ENCODE measurements at regions not wholly inside any gene's neighbourhood (a gene's known extent, or its start where the extent isn't known, plus 50 kb on each side); places are given as distances from the start of the nearest gene placed in this dataset.

DNA sequence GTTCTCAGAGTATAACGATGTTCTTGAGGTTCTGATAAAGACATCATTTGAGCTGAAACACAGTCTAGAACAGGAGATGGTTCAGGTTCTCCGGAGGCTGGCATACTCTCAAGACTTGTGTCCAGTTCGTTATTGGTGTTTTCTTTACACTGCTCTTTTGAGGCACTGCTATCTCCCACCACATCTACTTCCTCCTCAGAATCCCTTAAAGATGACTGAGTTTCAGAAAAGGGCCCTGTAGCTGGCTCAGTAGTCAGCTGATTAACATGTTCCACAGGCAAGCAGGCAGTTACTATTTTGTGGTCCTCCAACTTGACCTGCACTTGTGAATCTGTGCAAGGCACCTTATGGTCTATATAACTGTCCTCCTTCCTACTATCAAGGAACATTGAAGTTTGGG is 50.2 kb downstream of the ZZZ3 start:
- TF ChIP-seq, protein P1, sequence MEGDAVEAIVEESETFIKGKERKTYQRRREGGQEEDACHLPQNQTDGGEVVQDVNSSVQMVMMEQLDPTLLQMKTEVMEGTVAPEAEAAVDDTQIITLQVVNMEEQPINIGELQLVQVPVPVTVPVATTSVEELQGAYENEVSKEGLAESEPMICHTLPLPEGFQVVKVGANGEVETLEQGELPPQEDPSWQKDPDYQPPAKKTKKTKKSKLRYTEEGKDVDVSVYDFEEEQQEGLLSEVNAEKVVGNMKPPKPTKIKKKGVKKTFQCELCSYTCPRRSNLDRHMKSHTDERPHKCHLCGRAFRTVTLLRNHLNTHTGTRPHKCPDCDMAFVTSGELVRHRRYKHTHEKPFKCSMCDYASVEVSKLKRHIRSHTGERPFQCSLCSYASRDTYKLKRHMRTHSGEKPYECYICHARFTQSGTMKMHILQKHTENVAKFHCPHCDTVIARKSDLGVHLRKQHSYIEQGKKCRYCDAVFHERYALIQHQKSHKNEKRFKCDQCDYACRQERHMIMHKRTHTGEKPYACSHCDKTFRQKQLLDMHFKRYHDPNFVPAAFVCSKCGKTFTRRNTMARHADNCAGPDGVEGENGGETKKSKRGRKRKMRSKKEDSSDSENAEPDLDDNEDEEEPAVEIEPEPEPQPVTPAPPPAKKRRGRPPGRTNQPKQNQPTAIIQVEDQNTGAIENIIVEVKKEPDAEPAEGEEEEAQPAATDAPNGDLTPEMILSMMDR (IDR thresholded peaks at IDR 0.05), result no peak
- no peak for TF ChIP-seq EZH2 (IDR thresholded peaks at IDR 0.05; ENCODE audit: borderline replicate concordance, insufficient read depth, low read depth, low read length, poor library complexity, severe bottlenecking)

Measured in B cell (primary cell).